LNCAP (cell line): ENCODE measurements at regions not wholly inside any gene's neighbourhood (a gene's known extent, or its start where the extent isn't known, plus 50 kb on each side); places are given as distances from the start of the nearest gene placed in this dataset.

Experiments used
- CTCF ChIP-seq: fragments of 450-650 bp; IDR thresholded peaks from 2 replicates; pipeline ENCODE4 v1.5.1; 2017; ENCODE audit warnings: mild to moderate bottlenecking

DNA sequence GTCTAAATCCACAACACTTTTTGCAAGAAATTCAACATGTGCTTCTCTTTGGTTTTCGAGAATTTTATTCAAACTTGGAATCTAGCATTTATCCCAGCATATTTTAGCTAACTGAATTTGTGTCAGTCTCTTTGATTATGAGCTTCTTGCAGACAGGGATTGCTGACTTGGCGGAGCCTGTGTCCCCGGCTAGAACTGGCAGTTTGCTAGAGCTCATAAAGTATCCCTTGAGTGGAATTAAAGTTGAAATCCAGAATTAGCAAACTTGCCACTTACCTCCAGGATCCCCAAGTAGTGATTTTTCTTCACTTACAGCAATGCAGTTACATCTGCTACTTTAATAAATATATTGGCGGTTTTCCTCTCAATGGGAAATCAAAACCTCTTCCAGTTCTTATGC, 306.9 kb downstream of the AACS start:
- TF ChIP-seq CTCF, result no peak

DNA sequence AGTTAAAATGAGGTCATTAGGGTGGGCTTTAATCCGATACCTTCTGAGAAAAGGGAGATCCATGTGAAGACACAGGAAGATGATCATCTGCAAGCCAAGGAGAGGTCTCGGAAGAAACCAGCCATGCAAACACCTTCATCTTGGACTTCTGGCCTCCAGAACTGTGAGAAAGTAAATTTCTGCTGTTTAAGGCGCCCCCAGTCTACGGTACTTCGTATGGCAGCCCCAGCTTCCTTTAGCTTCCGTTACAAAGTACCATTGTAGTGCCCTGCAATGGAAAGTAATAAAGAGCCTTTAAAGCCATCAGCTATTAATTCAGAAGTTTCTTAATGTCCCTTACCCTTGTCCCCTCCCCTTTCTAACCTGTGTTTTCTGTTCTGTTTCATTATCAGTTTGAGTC, 308.1 kb downstream of the AACS start:
- no peak for TF ChIP-seq CTCF

DNA sequence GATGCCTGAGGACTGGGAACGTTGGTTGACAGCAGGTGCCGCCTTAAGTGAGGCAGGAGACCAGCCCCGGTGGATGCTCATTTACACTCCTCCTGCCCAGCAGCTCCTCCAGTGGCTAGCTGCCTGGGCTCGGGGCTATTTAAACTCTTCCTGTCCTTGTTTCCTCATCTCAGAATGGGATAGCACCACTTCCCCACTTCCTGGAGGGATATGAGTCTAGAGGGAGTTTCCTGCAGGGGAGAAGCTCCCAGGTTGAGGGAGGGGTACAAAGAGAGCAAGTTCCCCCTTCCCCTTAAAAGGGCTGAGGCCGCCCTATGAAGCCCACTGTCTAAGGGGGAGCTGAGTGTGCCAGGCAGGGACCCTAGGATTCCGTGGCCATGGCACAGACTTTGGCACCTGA, 311.2 kb downstream of the AACS start:
- no peak for TF ChIP-seq CTCF

DNA sequence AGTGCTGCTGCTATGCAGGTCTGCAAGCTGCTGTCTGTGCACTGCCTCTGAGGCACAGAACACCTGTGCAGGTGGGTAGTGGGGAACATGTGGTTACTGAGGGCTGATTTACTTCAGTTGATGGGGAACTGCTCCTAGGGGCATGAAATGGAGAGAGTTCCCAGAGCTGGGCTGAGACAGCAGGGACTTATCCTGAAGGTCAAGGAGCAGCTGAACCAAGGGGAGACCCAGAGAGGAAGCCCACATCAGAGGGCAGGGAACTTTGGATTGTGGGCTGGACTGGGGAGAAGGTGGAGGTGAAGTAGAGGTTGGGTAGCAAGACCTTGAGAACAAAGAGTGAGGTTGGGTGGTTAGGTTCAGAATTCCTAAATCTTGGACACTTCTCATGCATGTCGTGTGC, 311.9 kb downstream of the AACS start:
- no peak for TF ChIP-seq CTCF

DNA sequence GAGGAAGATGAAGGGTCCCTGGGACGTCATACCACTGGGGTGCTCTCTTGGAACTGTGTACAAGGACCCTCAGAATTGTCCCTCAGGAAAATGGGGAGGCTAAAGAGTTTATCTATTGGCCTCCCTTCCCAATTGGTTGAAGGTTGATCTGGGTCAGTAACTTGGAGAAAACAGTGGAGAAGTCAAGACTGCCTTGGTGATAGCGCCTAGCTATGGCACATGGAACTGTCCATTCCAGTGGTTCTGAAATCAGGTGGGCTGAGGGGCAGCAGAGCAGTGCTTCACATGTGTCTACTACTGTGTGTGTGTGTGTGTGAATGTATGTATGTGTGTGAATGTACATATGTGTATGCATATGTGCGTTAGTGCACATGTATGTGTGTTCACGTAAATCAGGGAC, 316.1 kb downstream of the AACS start:
- TF ChIP-seq CTCF, result no peak

DNA sequence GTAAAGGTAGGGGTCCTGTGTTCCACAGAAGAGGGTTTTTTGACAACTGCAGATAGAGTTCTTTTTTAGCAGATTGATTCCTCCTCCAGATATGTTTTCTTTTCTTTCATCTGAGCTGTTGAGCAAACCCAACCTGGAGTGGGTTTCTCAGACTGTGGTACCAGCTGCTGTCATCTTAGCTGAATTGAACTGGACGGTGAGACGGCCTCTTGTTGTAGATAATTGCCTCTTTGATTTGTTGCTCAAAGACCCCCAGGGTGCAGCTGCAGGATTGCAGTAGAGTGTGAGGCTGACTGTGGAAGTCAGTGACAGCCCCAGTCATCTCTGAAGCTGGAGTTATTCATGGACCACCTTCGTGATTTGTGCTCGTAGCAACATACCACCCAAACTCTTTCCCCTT, 317.7 kb downstream of the AACS start:
- no peak for TF ChIP-seq CTCF

- TF ChIP-seq CTCF, result no peak
Observed at GRCh38 chr12:125386652-125387051, 321.4 kb downstream of the AACS start.

DNA sequence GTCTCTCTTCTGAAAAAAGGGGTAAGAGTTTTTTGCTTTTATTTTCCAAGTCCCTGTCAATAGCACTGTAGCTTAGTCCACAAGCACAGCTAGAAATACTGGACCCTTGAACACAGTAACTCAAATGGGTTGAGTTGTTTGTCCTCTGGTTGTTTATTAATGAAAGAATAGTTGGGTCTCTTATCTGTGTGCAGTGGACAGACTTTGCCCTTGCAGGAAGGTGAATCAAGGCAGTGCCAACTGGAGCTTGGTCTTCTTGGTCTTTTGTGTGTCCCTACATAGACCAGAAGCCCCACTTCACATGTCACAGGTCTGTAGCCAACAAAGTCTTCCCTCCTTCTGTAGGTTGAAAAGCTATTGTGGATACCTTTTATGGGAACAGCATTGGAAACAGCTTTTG, 322.0 kb downstream of the AACS start:
- TF ChIP-seq CTCF, result no peak
